Naive thymus-derived CD4-positive, alpha-beta T cell (primary cell): ENCODE measurements at regions not wholly inside any gene's neighbourhood (a gene's known extent, or its start where the extent isn't known, plus 50 kb on each side); places are given as distances from the start of the nearest gene placed in this dataset.

Experiments
- ATAC-seq: fragments of 150-1000 bp; cut with Tn5 transposase; 2 replicates; pipeline ENCODE4 v1.10.0; 2021; ENCODE audit warnings: mild to moderate bottlenecking, moderate library complexity
- CTCF ChIA-PET: fragments of 350-600 bp; sonication (Branson Sonifier 250); formaldehyde crosslinking; loops from one replicate; lab custom pipeline; 2021; ENCODE audit warnings: antibody characterized with exemption; lab: Charles Lee
- POLR2A ChIA-PET: fragments of 350-600 bp; sonication (Branson Sonifier 250); formaldehyde crosslinking; loops from one replicate; lab custom pipeline; 2021; ENCODE audit warnings: antibody characterized with exemption, inconsistent platforms; lab: Charles Lee
- DNase-seq, 9 donors: peaks; one replicate each; pipeline versions ENCODE4 v3.0.0 to v3.0.0-alpha.2; 2020 to 2022; ENCODE audit warnings: mixed read lengths in 1 of 9
- H3K27ac ChIP-seq: one replicate; pipeline ENCODE4 v1.7.0; 2013; ENCODE audit warnings: mild to moderate bottlenecking, low read depth, low read length, moderate library complexity
- H3K27me3 ChIP-seq, 2 donors: one replicate each; pipeline ENCODE4 v1.7.0; 2013; ENCODE audit warnings: low read length in 2 of 2, mild to moderate bottlenecking in 2 of 2, moderate library complexity in 2 of 2; ENCODE audit not compliant: control insufficient read depth in 2 of 2, insufficient read depth in 2 of 2
- H3K36me3 ChIP-seq, 3 experiments: 1 replicate in 2 of 3; 2 replicates in 1 of 3; pipeline ENCODE4 v1.7.0; 2013; ENCODE audit warnings: low read length in 3 of 3, mild to moderate bottlenecking in 3 of 3, moderate library complexity in 1 of 3; ENCODE audit not compliant: insufficient read depth in 3 of 3, control insufficient read depth in 2 of 3
- H3K4me1 ChIP-seq, 2 donors: one replicate each; pipeline ENCODE4 v1.7.0; 2013; ENCODE audit warnings: low read length in 2 of 2, mild to moderate bottlenecking in 2 of 2, moderate library complexity in 1 of 2; ENCODE audit not compliant: control insufficient read depth in 2 of 2, insufficient read depth in 2 of 2
- H3K4me3 ChIP-seq: 2 replicates; pipeline ENCODE4 v1.7.0; 2013; ENCODE audit warnings: mild to moderate bottlenecking, low read length
- H3K9me3 ChIP-seq, 3 experiments: 1 replicate in 2 of 3; 2 replicates in 1 of 3; pipeline ENCODE4 v1.7.0; 2013; ENCODE audit warnings: low read length in 3 of 3; ENCODE audit not compliant: control insufficient read depth in 2 of 3
- H3K27ac Mint-ChIP-seq, 9 donors: one replicate each; pipeline ENCODE4 v1.8.0; 2020 to 2022; ENCODE audit warnings: mixed read lengths in 9 of 9, mild to moderate bottlenecking in 8 of 9, moderate library complexity in 5 of 9, inconsistent platforms in 2 of 9
- H3K27me3 Mint-ChIP-seq, 5 donors: one replicate each; pipeline ENCODE4 v1.8.0; 2021 to 2022; ENCODE audit warnings: mixed read lengths in 5 of 5, mild to moderate bottlenecking in 1 of 5
- H3K36me3 Mint-ChIP-seq, 5 donors: one replicate each; pipeline ENCODE4 v1.8.0; 2020 to 2022; ENCODE audit warnings: mixed read lengths in 5 of 5, mild to moderate bottlenecking in 3 of 5, inconsistent platforms in 1 of 5
- H3K4me1 Mint-ChIP-seq, 7 donors: one replicate each; pipeline ENCODE4 v1.8.0; 2020 to 2022; ENCODE audit warnings: mixed read lengths in 7 of 7, mild to moderate bottlenecking in 3 of 7, inconsistent platforms in 1 of 7
- H3K4me3 Mint-ChIP-seq, 10 donors: one replicate each; pipeline ENCODE4 v1.8.0; 2020 to 2022; ENCODE audit warnings: mild to moderate bottlenecking in 10 of 10, mixed read lengths in 10 of 10, moderate library complexity in 6 of 10, inconsistent platforms in 2 of 10
- H3K9me3 Mint-ChIP-seq, 11 donors: one replicate each; pipeline ENCODE4 v1.8.0; 2020 to 2022; ENCODE audit warnings: mixed read lengths in 11 of 11, mild to moderate bottlenecking in 4 of 11, inconsistent platforms in 1 of 11, moderate library complexity in 1 of 11
- intact Hi-C, 2 donors: fragments of 100-400 bp; cut with micrococcal nuclease; formaldehyde crosslinking; loops; one replicate each; pipeline ENCODE4 v1.15.1; 2023

GRCh38 chr7:93018716-93019115 lies 99.1 kb downstream of the SAMD9 start:
- no peaks in the 10 kb centered on the region for H3K27me3 Mint-ChIP-seq
- ChIA-PET POLR2A (no interaction called here), CTCF (no interaction called here)
- H3K27ac Mint-ChIP-seq, result no peak overlapping the region
- H3K27me3 ChIP-seq, result no peaks in the 10 kb centered on the region
- no peaks in the 10 kb centered on the region for H3K9me3 ChIP-seq
- ATAC-seq, result no peak
- H3K36me3 ChIP-seq, result no peaks in the 10 kb centered on the region
- peaks cover 9 to 22% (median 14%) of the 10 kb centered on the region in 7 donors for H3K4me1 Mint-ChIP-seq
- H3K9me3 Mint-ChIP-seq, result peaks cover 0 to 8% (median 0%) of the 10 kb centered on the region in 11 donors
- peaks cover 0 to 3% (median 0%) of the 10 kb centered on the region in 5 donors for H3K36me3 Mint-ChIP-seq
- intact Hi-C loops, result no loop called here
- no peak overlapping the region for H3K4me3 Mint-ChIP-seq
- H3K4me1 ChIP-seq, result no peaks in the 10 kb centered on the region
- no peak for DNase-seq
- H3K4me3 ChIP-seq, result no peak overlapping the region
- H3K27ac ChIP-seq, result no peak overlapping the region

GRCh38 chr7:93016681-93017381 lies 100.9 kb downstream of the SAMD9 start:
- POLR2A ChIA-PET, result no interaction called here
- DNase-seq (no peak), ATAC-seq (no peak)
- CTCF ChIA-PET, result interaction anchor here (1.0 kb wide), 1 partner anchor 593 kb away, joined by 3 read pairs; no protein-coding TSS in a partner anchor
- peaks cover 9 to 20% (median 14%) of the 10 kb centered on the region in 7 donors for H3K4me1 Mint-ChIP-seq
- H3K9me3 Mint-ChIP-seq, result peaks cover 0 to 5% (median 0%) of the 10 kb centered on the region in 11 donors
- H3K9me3 ChIP-seq, result no peaks in the 10 kb centered on the region
- H3K27me3 Mint-ChIP-seq, result no peaks in the 10 kb centered on the region
- H3K4me1 ChIP-seq, result no peaks in the 10 kb centered on the region
- peak overlapping the region in 3 of 10 donors; percentile 10 to 34 (median 30) for H3K4me3 Mint-ChIP-seq
- H3K27me3 ChIP-seq, result no peaks in the 10 kb centered on the region
- H3K36me3 ChIP-seq, result no peaks in the 10 kb centered on the region
- H3K36me3 Mint-ChIP-seq, result peaks cover 0 to 3% (median 0%) of the 10 kb centered on the region in 5 donors
- peak overlapping the region in 3 of 9 donors; percentile 18 to 78 (median 41) for H3K27ac Mint-ChIP-seq
- intact Hi-C loops, result no loop called here
- no peak overlapping the region for H3K27ac ChIP-seq
- H3K4me3 ChIP-seq, result no peak overlapping the region

- Mint-ChIP-seq H3K9me3 (peaks cover 0 to 5% (median 0%) of the 10 kb centered on the region in 11 donors), H3K27ac (peak overlapping the region in 8 of 9 donors; percentile 6 to 78 (median 49)), H3K36me3 (peaks cover 0 to 3% (median 0%) of the 10 kb centered on the region in 5 donors), H3K4me3 (peak overlapping the region in 4 of 10 donors; percentile 4 to 34 (median 12)), H3K27me3 (peaks cover 0 to 6% (median 0%) of the 10 kb centered on the region in 5 donors), H3K4me1 (peaks cover 9 to 18% (median 14%) of the 10 kb centered on the region in 7 donors)
- H3K36me3 ChIP-seq, result no peaks in the 10 kb centered on the region
- H3K9me3 ChIP-seq, result no peaks in the 10 kb centered on the region
- no peak overlapping the region for H3K27ac ChIP-seq
- intact Hi-C loops, result no loop called here
- H3K4me1 ChIP-seq, result no peaks in the 10 kb centered on the region
- peak in 4 of 9 donors; percentile 4 to 24 (median 14) for DNase-seq
- POLR2A ChIA-PET, result interaction anchor here (0.6 kb wide), 1 partner anchor 385 kb away, joined by 3 read pairs; no protein-coding TSS in a partner anchor
- no peak overlapping the region for H3K4me3 ChIP-seq
- CTCF ChIA-PET, result no interaction called here
- no peaks in the 10 kb centered on the region for H3K27me3 ChIP-seq
- peak; percentile 57 for ATAC-seq
Measured at GRCh38 chr7:93015779-93016481, 101.8 kb downstream of the SAMD9 start.

GRCh38 chr7:93015101-93015778 lies 102.5 kb downstream of the SAMD9 start:
- POLR2A ChIA-PET, result interaction anchor here (0.6 kb wide), 1 partner anchor 385 kb away, joined by 3 read pairs; no protein-coding TSS in a partner anchor
- H3K4me1 ChIP-seq, result no peaks in the 10 kb centered on the region

GRCh38 chr7:93014410-93014809 lies 103.4 kb downstream of the SAMD9 start:
- CTCF ChIA-PET, result no interaction called here
- H3K36me3 Mint-ChIP-seq, result no peaks in the 10 kb centered on the region
- H3K9me3 ChIP-seq, result no peaks in the 10 kb centered on the region
- no peak overlapping the region for H3K27ac Mint-ChIP-seq
- POLR2A ChIA-PET, result no interaction called here
- intact Hi-C loops, result no loop called here
- DNase-seq (no peak), ATAC-seq (no peak)
- H3K9me3 Mint-ChIP-seq, result no peaks in the 10 kb centered on the region
- H3K4me3 ChIP-seq, result no peak overlapping the region
- no peaks in the 10 kb centered on the region for H3K36me3 ChIP-seq
- H3K27me3 Mint-ChIP-seq, result peaks cover 0 to 10% (median 7%) of the 10 kb centered on the region in 5 donors
- no peak overlapping the region for H3K4me3 Mint-ChIP-seq
- no peaks in the 10 kb centered on the region for H3K4me1 ChIP-seq
- peaks cover 9 to 18% (median 14%) of the 10 kb centered on the region in 7 donors for H3K4me1 Mint-ChIP-seq
- H3K27ac ChIP-seq, result no peak overlapping the region
- no peaks in the 10 kb centered on the region for H3K27me3 ChIP-seq

More at GRCh38 chr7:93015101-93015778, 102.5 kb downstream of the SAMD9 start:
- DNase-seq (no peak), ATAC-seq (no peak)
- Mint-ChIP-seq H3K36me3 (peaks cover 0 to 3% (median 0%) of the 10 kb centered on the region in 5 donors), H3K4me3 (no peak overlapping the region), H3K9me3 (peaks cover 0 to 3% (median 0%) of the 10 kb centered on the region in 11 donors), H3K4me1 (peaks cover 9 to 18% (median 14%) of the 10 kb centered on the region in 7 donors), H3K27me3 (peaks cover 0 to 7% (median 6%) of the 10 kb centered on the region in 5 donors), H3K27ac (peak overlapping the region in 1 of 9 donors; percentile 27)
- Histone ChIP-seq H3K9me3 (no peaks in the 10 kb centered on the region), H3K27me3 (no peaks in the 10 kb centered on the region), H3K27ac (no peak overlapping the region), H3K4me3 (no peak overlapping the region), H3K36me3 (no peaks in the 10 kb centered on the region)
- intact Hi-C loops, result no loop called here
- CTCF ChIA-PET, result no interaction called here

- Histone ChIP-seq H3K36me3 (no peaks in the 10 kb centered on the region), H3K4me1 (no peaks in the 10 kb centered on the region), H3K27ac (no peak overlapping the region), H3K27me3 (no peaks in the 10 kb centered on the region), H3K4me3 (no peak overlapping the region), H3K9me3 (no peaks in the 10 kb centered on the region)
- DNase-seq (no peak), ATAC-seq (no peak)
- POLR2A ChIA-PET, result interaction anchor here (0.6 kb wide), 1 partner anchor 10 kb away, joined by 3 read pairs; no protein-coding TSS in a partner anchor
- H3K27ac Mint-ChIP-seq, result no peak overlapping the region
- H3K27me3 Mint-ChIP-seq, result peaks cover 0 to 16% (median 7%) of the 10 kb centered on the region in 5 donors
- peaks cover 9 to 18% (median 14%) of the 10 kb centered on the region in 7 donors for H3K4me1 Mint-ChIP-seq
- CTCF ChIA-PET, result no interaction called here
- no peaks in the 10 kb centered on the region for H3K9me3 Mint-ChIP-seq
- H3K36me3 Mint-ChIP-seq, result no peaks in the 10 kb centered on the region
- H3K4me3 Mint-ChIP-seq, result no peak overlapping the region
- intact Hi-C loops, result no loop called here
Measured at GRCh38 chr7:93013446-93014061, 104.2 kb downstream of the SAMD9 start.
